ENCODE measurements at regions not wholly inside any gene's neighbourhood (a gene's known extent, or its start where the extent isn't known, plus 50 kb on each side); places are given as distances from the start of the nearest gene placed in this dataset.

DNA sequence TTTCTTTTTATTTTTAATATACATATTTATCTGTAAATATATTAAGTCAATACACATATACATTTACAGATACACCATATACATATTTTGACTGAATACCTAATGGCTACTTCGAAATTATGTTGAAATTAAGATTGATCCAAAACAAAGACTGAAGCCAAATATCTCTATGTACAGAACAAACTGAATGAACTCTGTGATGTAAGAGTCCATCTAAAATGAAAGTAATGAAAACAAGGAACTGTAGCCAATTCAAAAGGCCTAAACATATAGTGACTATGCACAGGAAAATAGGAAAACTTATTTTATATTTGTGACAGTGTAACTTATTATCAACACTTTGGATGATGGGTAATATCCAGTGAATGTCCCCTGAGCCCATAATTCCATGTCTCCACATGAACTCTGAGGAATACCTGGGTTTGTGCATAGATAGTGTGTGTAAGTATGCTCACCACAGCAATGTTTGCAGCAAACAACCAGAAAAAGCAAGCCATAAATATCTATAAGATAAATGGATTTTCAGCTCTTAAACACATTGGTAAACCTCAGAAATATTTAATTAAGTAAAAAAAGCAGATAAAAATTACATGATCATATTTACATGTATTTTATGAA is 517.2 kb upstream of the CDH6 start:
- TF ChIP-seq, protein P1, sequence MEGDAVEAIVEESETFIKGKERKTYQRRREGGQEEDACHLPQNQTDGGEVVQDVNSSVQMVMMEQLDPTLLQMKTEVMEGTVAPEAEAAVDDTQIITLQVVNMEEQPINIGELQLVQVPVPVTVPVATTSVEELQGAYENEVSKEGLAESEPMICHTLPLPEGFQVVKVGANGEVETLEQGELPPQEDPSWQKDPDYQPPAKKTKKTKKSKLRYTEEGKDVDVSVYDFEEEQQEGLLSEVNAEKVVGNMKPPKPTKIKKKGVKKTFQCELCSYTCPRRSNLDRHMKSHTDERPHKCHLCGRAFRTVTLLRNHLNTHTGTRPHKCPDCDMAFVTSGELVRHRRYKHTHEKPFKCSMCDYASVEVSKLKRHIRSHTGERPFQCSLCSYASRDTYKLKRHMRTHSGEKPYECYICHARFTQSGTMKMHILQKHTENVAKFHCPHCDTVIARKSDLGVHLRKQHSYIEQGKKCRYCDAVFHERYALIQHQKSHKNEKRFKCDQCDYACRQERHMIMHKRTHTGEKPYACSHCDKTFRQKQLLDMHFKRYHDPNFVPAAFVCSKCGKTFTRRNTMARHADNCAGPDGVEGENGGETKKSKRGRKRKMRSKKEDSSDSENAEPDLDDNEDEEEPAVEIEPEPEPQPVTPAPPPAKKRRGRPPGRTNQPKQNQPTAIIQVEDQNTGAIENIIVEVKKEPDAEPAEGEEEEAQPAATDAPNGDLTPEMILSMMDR (IDR thresholded peaks at IDR 0.05; ENCODE audit: control extremely low read depth in 1 of 3, insufficient read depth in 1 of 3, low read depth in 1 of 3, low read length in 3 of 3) = no peak
- TF ChIP-seq NRF1 (IDR thresholded peaks at IDR 0.05; ENCODE audit: low read depth, low read length) = no peak
- no peak for TF ChIP-seq POLR2AphosphoS5 (IDR thresholded peaks at IDR 0.05; ENCODE audit: low read depth, low read length)
- no peak for TF ChIP-seq RFX5 (IDR thresholded peaks at IDR 0.05; ENCODE audit: borderline replicate concordance, low read depth, low read length)
- no peak for TF ChIP-seq POLR2A (IDR thresholded peaks at IDR 0.05; ENCODE audit: control extremely low read depth in 1 of 2, low read depth in 2 of 2, low read length in 2 of 2)
- no peak for TF ChIP-seq FOSL1 (IDR thresholded peaks at IDR 0.05; ENCODE audit: insufficient read depth, low read depth, low read length)

Data from H1 (cell line).